GM19468 (cell line): ENCODE measurements at regions not wholly inside any gene's neighbourhood (a gene's known extent, or its start where the extent isn't known, plus 50 kb on each side); places are given as distances from the start of the nearest gene placed in this dataset.
"Not testable (repeated sequence)": the region's sequence is repeated elsewhere in the genome, so short reads cannot be mapped to it uniquely, and the experiment has no call there.

Experiments
- ATAC-seq: cut with Tn5 transposase; IDR thresholded peaks from one replicate; pipeline ENCODE4 v1.9.1; 2021; ENCODE audit warnings: mild to moderate bottlenecking, moderate library complexity, moderate number of reproducible peaks; ENCODE audit not compliant: unreplicated experiment; ENCODE audit errors: extremely low read depth

GRCh38 chr9:89689321-89689720 lies 84.5 kb downstream of the GADD45G start:
- ATAC-seq = not testable (repeated sequence)

DNA sequence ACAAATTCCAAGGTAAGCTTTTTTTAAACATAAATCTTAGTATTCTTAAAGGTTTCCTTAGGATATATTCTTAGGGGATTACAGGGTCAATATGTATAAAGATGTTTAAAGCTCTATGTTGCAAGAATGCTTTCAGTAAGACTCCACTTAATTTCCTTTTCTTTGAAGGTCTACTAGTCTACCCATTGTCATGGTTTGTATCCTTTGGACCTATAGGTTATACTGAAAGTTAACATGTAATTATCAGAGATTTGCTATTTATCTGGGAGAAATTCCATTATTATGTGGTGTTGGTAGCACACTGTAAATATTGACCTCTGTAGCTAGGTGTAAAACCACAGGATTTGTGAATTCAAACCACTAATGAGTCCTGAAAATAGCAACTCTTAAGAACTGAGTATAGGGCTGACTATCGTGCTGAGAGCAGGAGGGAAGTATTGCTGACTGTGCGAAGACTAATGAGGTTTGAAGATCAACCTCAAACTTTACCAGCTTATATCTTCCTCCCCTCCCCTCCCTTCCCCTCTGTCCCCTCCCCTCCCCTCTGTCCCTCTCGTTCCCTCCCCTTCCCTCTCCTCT lies 85.6 kb downstream of the GADD45G start:
- peak; percentile 64 for ATAC-seq

DNA sequence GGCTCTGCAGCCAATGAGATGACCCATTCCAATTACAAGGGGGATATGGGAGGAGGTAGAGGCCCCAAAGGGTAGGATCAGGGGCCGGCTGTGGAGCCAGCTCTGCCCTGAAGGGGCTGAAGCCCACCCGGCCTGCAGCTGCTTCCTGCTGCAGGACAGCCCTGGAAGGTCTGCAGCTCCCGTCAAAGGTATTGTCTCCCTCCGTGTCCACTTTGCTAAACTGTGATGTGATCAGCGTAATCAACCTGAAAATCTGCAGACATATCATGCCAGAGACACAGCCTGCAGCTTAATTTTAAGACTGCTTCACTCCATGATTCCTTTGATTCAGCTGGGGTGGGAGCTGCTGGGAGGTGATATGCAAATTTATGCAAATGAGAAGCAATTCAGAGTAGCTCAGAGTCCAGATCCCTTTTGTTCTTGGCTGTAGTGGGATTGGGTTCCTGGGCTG lies 90.7 kb downstream of the GADD45G start:
- no peak for ATAC-seq

DNA sequence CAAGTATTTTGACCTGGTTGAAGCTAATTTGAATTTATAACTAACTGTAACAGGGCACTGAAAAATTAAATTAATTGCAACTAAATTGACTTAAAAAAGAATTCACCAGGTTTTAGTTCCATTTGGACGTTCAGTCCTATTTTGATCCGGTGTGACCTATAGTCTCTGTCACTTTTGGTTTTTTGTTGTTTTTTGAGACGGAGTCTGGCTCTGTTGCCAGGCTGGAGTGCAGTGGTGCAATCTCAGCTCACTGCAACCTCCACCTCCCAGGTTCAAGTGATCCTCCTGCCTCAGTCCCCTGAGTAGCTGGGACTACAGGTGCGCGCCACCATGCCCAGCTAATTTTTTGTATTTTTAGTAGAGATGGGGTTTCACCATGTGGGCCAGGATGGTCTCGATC lies 91.2 kb downstream of the GADD45G start:
- ATAC-seq = not testable (repeated sequence)

- no peak for ATAC-seq
These were observed 92.0 kb downstream of the GADD45G start for GRCh38 chr9:89696780-89697179.

DNA sequence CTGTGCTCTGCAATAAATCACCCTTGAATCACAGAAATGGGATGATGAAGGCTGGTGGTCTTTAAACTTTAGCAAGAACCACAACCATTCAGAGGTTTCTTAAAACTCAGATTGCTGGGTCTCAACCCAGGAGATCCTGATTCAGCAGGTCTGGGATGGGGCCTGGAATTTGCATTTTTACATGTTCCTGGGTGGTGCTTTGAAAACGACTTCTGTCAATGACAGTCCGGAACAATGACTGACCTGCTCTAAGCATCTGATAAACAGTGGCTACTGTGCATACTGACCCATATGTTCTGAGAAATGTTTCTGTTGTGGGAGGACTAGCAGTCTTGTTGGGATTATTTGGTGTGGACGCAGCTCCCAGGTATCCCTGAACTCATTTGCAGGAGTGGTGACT lies 92.7 kb downstream of the GADD45G start:
- no peak for ATAC-seq

DNA sequence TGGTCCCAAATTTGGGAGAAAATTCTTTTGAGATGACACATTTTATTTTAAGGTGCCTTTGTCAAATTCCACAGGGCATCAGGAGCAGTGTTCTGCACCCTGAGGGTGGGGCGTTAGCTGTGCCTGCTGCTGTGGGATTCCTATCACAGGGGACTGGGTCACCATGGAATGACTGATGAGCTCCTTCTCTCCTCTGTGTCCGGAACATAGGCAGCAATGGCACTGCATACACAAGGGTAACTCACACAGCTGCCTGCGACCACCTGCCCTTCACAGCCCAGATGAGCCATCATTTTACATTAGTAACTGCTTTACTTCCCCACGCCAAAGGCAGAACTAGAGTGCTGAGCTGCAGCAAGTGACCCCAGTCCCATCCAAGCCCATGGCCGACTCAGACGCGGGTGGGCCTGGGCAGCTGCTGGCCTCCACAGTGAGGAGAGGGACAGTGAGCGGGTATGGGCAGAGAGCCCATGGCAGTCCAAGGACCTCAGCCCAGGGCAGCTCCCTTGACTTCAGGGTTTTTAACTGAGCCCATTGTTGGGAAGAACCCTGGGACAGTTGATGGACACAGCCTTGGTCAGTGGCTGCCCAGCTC lies 93.7 kb downstream of the GADD45G start:
- ATAC-seq = no peak

GRCh38 chr9:89699646-89700045 lies 94.8 kb downstream of the GADD45G start:
- ATAC-seq = no peak

DNA sequence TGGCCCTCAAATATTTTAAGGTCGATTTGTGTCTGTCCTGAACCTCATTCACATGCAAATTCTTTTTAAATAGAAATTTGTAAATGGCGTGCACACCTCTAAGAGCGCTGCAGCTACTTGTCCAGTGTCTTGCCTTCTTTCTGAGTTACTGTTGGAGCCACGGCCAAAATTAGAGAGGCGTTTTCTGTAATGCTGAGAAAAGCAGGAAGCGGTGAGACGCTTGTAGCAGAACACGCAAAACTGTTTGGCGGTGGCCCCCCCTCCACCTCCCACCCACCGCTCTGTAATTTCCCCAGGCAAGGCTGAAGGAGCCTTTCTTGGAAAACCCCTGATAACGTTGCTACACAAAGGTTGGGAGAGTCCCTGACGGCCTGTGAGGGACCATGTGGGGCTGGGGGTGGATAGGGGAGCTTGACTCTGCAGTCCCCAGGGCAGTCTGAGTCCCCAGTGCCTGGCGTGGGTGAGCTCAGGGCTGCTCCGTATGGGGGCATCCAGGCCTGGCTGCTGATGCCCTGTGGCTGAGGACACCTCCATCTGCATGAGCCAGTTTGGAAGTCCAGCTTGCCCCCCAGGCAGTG lies 96.5 kb downstream of the GADD45G start:
- ATAC-seq = peak; percentile 78

DNA sequence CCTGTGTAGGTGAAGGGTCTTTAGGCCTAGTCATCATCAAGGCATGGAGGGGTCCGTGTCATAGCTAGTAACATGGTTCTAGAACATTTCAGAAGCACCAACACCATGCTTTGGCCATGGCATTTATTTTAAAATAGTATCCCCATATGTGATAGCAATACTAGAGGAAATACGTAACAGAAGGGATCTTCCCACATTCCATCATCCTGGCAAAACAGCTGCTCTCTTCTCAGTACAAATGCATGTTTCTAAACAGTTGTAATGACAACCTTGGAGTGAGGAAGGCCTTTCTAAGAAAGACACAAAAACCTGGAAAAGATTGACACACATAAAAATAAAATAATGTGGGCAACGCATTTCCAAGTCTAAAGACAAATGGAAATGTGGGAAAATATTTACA lies 97.6 kb downstream of the GADD45G start:
- no peak for ATAC-seq

GRCh38 chr9:89705651-89706050 lies 100.8 kb downstream of the GADD45G start:
- ATAC-seq = no peak

GRCh38 chr9:89706086-89706485 lies 101.3 kb downstream of the GADD45G start:
- ATAC-seq = no peak

DNA sequence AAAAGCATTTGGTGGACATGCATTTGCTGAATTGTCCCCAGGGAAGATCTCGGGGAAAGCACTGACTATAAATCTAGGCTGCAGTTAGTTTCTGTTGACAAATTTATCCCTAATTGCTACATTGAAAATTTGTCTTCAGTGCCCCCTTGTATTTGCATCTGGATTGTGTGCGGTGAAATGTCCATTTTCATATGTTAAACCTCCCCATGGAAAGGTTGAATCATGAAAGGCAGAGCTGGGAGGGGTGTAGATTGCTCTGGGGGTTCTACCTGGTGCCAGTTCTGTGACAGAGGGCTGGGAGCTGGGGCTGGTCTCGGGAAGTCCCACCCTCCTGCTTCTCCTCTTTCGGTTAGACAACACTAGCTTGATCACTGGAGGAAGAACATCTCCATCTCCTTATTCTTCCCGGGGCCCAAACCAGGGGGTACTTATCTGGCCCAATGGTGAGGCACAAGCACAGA lies 101.9 kb downstream of the GADD45G start:
- ATAC-seq = no peak

DNA sequence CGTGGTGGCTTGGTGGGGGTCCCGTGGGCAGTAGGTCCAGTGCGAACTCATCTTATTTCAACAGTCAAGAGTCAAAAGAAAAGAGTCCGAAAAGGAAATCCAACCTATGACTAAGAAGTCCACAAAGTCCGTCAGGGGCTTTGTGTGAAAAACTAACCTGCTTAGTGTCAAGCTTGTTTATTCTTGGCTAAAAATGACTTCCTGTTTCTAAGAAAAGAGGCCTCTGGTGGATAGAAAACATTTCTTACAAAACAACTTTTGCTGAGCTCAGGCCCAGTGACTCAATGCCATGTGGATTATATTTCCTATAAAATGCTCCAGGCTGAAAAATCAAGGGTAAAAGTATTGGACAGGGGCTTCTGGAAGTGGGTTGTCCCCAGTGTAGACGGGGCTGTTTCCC lies 105.9 kb downstream of the GADD45G start:
- no peak for ATAC-seq

GRCh38 chr9:89711866-89712265 lies 107.1 kb downstream of the GADD45G start:
- no peak for ATAC-seq

- ATAC-seq = no peak
These were observed 107.5 kb downstream of the GADD45G start for GRCh38 chr9:89712283-89712682.

- no peak for ATAC-seq
These were observed 109.5 kb downstream of the GADD45G start for GRCh38 chr9:89714321-89714720.

- no peak for ATAC-seq
These were observed 110.6 kb downstream of the GADD45G start for GRCh38 chr9:89715318-89715858.

DNA sequence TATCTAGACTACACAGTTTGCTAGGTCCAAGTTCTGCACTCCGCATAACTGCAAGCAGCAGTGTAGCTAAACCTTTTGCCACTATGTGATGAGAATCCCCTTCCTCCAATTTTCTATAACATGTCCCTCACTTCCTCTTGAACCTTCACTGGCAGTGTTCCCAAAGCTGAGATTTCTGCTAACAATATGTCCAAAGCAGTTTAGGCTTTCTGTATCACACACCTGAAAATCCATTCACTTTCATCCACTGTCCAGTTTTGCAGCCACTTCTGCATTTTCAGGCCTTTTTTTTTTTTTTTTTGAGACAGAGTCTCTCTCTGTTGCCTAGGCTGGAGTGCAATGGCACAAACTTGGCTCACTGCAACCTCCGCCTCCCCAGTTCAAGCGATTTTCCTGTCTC lies 111.1 kb downstream of the GADD45G start:
- no peak for ATAC-seq

GRCh38 chr9:89716559-89716958 lies 111.7 kb downstream of the GADD45G start:
- no peak for ATAC-seq

- no peak for ATAC-seq
These were observed 113.4 kb downstream of the GADD45G start for GRCh38 chr9:89718176-89718575.

DNA sequence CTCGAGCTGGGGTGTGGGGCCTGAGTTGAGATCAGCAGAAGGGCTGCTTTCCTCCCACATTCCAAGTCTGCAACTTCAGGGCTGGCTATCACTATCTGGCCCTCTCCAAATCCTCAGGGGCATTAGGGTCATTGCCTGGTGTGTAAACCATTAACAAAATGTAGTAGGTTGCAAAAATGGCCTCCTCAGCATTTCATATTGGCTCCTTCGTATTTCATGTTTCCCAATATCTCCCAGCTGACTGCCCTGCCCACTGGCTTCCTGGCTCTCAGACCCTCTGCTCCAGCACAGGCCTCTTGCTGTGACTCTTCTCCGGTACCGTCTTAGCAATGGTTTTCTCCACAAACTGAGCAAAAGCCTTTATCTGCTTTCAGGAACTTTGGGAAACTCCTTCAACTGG lies 113.8 kb downstream of the GADD45G start:
- ATAC-seq = no peak
